ENCODE measurements at regions not wholly inside any gene's neighbourhood (a gene's known extent, or its start where the extent isn't known, plus 50 kb on each side); places are given as distances from the start of the nearest gene placed in this dataset.

DNA sequence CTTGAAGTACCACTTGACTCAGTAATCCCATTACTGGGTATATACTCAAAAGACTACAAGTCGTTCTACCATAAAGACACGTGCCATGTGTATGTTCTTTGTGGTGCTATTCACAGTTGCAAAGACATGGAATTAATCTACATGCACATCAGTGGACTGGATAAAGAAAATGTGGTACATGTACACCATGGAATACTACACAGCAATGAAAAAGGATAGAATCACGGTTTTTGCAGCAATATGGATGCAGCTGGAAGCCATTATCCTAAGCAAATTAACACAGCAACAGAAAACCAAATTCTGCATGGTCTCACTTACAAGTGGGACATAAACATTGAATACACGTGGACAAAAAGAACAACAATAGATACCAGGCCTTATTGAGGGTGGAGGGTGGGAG lies 583.4 kb upstream of the CELF2 start:
- no peak for DNase-seq (ENCODE audit: low spot score)
- H3K4me3 ChIP-seq (ENCODE audit: low read depth in 1 of 3, low read length in 3 of 3) = no peak overlapping the region
- 86% methylated on average over 4 of the region's 4 CpGs for WGBS
- H3K9ac ChIP-seq (ENCODE audit: low read depth in 1 of 2, low read length in 2 of 2) = no peak overlapping the region
- H3K36me3 ChIP-seq (ENCODE audit: control insufficient read depth in 4 of 4, insufficient read depth in 3 of 4, low read depth in 1 of 4, low read length in 3 of 4) = no peaks in the 10 kb centered on the region
- TF ChIP-seq HNF4G (IDR thresholded peaks at IDR 0.05) (no peak), TAF1 (conservative IDR thresholded peaks at IDR 0.05) (no peak), EGR1 (IDR thresholded peaks at IDR 0.05; ENCODE audit: low read depth in 2 of 2) (no peak), GABPA (IDR thresholded peaks at IDR 0.05 in 1 of 2, conservative IDR thresholded peaks at IDR 0.05 in 1 of 2) (no peak)
- TF ChIP-seq, protein P1, sequence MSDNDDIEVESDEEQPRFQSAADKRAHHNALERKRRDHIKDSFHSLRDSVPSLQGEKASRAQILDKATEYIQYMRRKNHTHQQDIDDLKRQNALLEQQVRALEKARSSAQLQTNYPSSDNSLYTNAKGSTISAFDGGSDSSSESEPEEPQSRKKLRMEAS (IDR thresholded peaks at IDR 0.05) = no peak
- no peak overlapping the region for H3K27ac ChIP-seq (ENCODE audit: low read depth in 1 of 2, low read length in 2 of 2)
- H3K9me3 ChIP-seq (ENCODE audit: control insufficient read depth in 4 of 4, low read length in 3 of 4) = no peaks in the 10 kb centered on the region
- no peaks in the 10 kb centered on the region for H3K27me3 ChIP-seq (ENCODE audit: control insufficient read depth in 4 of 4, insufficient read depth in 4 of 4, low read length in 3 of 4)
- H3K4me1 ChIP-seq (ENCODE audit: control insufficient read depth in 4 of 4, insufficient read depth in 4 of 4, low read length in 3 of 4) = no peaks in the 10 kb centered on the region

DNA sequence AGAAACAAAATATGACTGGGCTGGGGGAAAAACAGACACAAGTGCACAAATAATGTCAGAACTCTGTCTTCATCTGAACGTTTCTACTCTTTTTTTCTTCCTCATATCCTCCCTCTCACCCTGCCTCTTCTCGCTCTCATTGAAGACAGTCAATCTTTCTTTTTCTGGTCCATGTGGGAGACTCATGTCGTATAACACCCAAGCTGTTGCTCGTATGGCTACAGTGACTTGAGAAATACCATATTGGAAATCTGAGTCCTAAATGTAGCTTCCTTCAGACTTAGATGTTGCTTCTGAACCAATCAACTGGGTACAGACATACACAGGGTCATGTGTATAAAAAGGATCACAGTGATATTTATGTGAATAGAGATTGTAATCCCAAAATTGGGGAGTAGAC lies 579.8 kb upstream of the CELF2 start:
- H3K27me3 ChIP-seq (ENCODE audit: control insufficient read depth in 4 of 4, insufficient read depth in 4 of 4, low read length in 3 of 4) = no peaks in the 10 kb centered on the region
- no peak overlapping the region for H3K9ac ChIP-seq (ENCODE audit: low read depth in 1 of 2, low read length in 2 of 2)
- TF ChIP-seq RXRA (IDR thresholded peaks at IDR 0.05) = no peak
- no peak for TF ChIP-seq FOXA1 (IDR thresholded peaks at IDR 0.05)
- TF ChIP-seq, protein P2, sequence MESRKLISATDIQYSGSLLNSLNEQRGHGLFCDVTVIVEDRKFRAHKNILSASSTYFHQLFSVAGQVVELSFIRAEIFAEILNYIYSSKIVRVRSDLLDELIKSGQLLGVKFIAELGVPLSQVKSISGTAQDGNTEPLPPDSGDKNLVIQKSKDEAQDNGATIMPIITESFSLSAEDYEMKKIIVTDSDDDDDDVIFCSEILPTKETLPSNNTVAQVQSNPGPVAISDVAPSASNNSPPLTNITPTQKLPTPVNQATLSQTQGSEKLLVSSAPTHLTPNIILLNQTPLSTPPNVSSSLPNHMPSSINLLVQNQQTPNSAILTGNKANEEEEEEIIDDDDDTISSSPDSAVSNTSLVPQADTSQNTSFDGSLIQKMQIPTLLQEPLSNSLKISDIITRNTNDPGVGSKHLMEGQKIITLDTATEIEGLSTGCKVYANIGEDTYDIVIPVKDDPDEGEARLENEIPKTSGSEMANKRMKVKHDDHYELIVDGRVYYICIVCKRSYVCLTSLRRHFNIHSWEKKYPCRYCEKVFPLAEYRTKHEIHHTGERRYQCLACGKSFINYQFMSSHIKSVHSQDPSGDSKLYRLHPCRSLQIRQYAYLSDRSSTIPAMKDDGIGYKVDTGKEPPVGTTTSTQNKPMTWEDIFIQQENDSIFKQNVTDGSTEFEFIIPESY (IDR thresholded peaks at IDR 0.05) = no peak
- TF ChIP-seq HNF4A (conservative IDR thresholded peaks at IDR 0.05) = no peak
- TF ChIP-seq NR2F2 (IDR thresholded peaks at IDR 0.05) = no peak
- TF ChIP-seq YY1 (IDR thresholded peaks at IDR 0.05) = no peak
- no peak for TF ChIP-seq SP1 (IDR thresholded peaks at IDR 0.05)
- TF ChIP-seq JUND (IDR thresholded peaks at IDR 0.05) = no peak
- TF ChIP-seq EGR1 (IDR thresholded peaks at IDR 0.05; ENCODE audit: low read depth in 2 of 2) = no peak
- no peak for TF ChIP-seq HNF4G (IDR thresholded peaks at IDR 0.05)
- no peak for TF ChIP-seq GABPA (IDR thresholded peaks at IDR 0.05 in 1 of 2, conservative IDR thresholded peaks at IDR 0.05 in 1 of 2)
- TF ChIP-seq, protein P3, sequence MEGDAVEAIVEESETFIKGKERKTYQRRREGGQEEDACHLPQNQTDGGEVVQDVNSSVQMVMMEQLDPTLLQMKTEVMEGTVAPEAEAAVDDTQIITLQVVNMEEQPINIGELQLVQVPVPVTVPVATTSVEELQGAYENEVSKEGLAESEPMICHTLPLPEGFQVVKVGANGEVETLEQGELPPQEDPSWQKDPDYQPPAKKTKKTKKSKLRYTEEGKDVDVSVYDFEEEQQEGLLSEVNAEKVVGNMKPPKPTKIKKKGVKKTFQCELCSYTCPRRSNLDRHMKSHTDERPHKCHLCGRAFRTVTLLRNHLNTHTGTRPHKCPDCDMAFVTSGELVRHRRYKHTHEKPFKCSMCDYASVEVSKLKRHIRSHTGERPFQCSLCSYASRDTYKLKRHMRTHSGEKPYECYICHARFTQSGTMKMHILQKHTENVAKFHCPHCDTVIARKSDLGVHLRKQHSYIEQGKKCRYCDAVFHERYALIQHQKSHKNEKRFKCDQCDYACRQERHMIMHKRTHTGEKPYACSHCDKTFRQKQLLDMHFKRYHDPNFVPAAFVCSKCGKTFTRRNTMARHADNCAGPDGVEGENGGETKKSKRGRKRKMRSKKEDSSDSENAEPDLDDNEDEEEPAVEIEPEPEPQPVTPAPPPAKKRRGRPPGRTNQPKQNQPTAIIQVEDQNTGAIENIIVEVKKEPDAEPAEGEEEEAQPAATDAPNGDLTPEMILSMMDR (IDR thresholded peaks at IDR 0.05; ENCODE audit: low read depth, low read length, missing input control) = no peak
- TF ChIP-seq, protein P4, sequence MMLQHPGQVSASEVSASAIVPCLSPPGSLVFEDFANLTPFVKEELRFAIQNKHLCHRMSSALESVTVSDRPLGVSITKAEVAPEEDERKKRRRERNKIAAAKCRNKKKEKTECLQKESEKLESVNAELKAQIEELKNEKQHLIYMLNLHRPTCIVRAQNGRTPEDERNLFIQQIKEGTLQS (IDR thresholded peaks at IDR 0.05) = no peak
- TF ChIP-seq, protein P5, sequence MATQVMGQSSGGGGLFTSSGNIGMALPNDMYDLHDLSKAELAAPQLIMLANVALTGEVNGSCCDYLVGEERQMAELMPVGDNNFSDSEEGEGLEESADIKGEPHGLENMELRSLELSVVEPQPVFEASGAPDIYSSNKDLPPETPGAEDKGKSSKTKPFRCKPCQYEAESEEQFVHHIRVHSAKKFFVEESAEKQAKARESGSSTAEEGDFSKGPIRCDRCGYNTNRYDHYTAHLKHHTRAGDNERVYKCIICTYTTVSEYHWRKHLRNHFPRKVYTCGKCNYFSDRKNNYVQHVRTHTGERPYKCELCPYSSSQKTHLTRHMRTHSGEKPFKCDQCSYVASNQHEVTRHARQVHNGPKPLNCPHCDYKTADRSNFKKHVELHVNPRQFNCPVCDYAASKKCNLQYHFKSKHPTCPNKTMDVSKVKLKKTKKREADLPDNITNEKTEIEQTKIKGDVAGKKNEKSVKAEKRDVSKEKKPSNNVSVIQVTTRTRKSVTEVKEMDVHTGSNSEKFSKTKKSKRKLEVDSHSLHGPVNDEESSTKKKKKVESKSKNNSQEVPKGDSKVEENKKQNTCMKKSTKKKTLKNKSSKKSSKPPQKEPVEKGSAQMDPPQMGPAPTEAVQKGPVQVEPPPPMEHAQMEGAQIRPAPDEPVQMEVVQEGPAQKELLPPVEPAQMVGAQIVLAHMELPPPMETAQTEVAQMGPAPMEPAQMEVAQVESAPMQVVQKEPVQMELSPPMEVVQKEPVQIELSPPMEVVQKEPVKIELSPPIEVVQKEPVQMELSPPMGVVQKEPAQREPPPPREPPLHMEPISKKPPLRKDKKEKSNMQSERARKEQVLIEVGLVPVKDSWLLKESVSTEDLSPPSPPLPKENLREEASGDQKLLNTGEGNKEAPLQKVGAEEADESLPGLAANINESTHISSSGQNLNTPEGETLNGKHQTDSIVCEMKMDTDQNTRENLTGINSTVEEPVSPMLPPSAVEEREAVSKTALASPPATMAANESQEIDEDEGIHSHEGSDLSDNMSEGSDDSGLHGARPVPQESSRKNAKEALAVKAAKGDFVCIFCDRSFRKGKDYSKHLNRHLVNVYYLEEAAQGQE (IDR thresholded peaks at IDR 0.05) = no peak
- TF ChIP-seq, protein P1 (IDR thresholded peaks at IDR 0.05) = no peak
- no peak for TF ChIP-seq RAD21 (IDR thresholded peaks at IDR 0.05)
- no peak overlapping the region for H3K4me3 ChIP-seq (ENCODE audit: low read depth in 1 of 3, low read length in 3 of 3)
- WGBS = 70% methylated on average over 4 of the region's 4 CpGs
- DNase-seq (ENCODE audit: low spot score) = no peak
- no peaks in the 10 kb centered on the region for H3K36me3 ChIP-seq (ENCODE audit: control insufficient read depth in 4 of 4, insufficient read depth in 3 of 4, low read depth in 1 of 4, low read length in 3 of 4)
- no peaks in the 10 kb centered on the region for H3K4me1 ChIP-seq (ENCODE audit: control insufficient read depth in 4 of 4, insufficient read depth in 4 of 4, low read length in 3 of 4)
- H3K9me3 ChIP-seq (ENCODE audit: control insufficient read depth in 4 of 4, low read length in 3 of 4) = no peaks in the 10 kb centered on the region
- no peak overlapping the region for H3K27ac ChIP-seq (ENCODE audit: low read depth in 1 of 2, low read length in 2 of 2)
